NOMO-1 treated with dmso at 0.1 percent for 144 hours (cell line): ENCODE measurements at regions not wholly inside any gene's neighbourhood (a gene's known extent, or its start where the extent isn't known, plus 50 kb on each side); places are given as distances from the start of the nearest gene placed in this dataset.
"Not testable (repeated sequence)": the region's sequence is repeated elsewhere in the genome, so short reads cannot be mapped to it uniquely, and the experiment has no call there.

Experiments used
- DNase-seq: peaks from one replicate; lab custom pipeline; 2025; ENCODE audit not compliant: unreplicated experiment; lab: John Stamatoyannopoulos, UW

- DNase-seq = no peak
Observed at GRCh38 chrX:122625821-122626220, 558.3 kb upstream of the GRIA3 start.

GRCh38 chrX:122626871-122627270, 557.2 kb upstream of the GRIA3 start:
- DNase-seq = no peak

- DNase-seq = no peak
Observed at GRCh38 chrX:122641136-122641535, 542.9 kb upstream of the GRIA3 start.

- no peak for DNase-seq
Observed at GRCh38 chrX:122641826-122642225, 542.3 kb upstream of the GRIA3 start.

- not testable (repeated sequence) for DNase-seq
Observed at GRCh38 chrX:122655256-122655655, 528.8 kb upstream of the GRIA3 start.

- DNase-seq = no peak
Observed at GRCh38 chrX:122666601-122667000, 517.5 kb upstream of the GRIA3 start.

GRCh38 chrX:122667667-122668066, 516.4 kb upstream of the GRIA3 start:
- no peak for DNase-seq

- no peak for DNase-seq
Observed at GRCh38 chrX:122703762-122704161, 480.3 kb upstream of the GRIA3 start.

GRCh38 chrX:122739770-122740169, 444.3 kb upstream of the GRIA3 start:
- no peak for DNase-seq

GRCh38 chrX:122770581-122770980, 413.5 kb upstream of the GRIA3 start:
- DNase-seq = no peak

GRCh38 chrX:122771933-122772332, 412.1 kb upstream of the GRIA3 start:
- no peak for DNase-seq

- DNase-seq = no peak
Observed at GRCh38 chrX:122777766-122778165, 406.3 kb upstream of the GRIA3 start.

- no peak for DNase-seq
Observed at GRCh38 chrX:122783918-122784317, 400.2 kb upstream of the GRIA3 start.

GRCh38 chrX:122787231-122787630, 396.8 kb upstream of the GRIA3 start:
- no peak for DNase-seq

GRCh38 chrX:122788216-122788615, 395.9 kb upstream of the GRIA3 start:
- no peak for DNase-seq

- no peak for DNase-seq
Observed at GRCh38 chrX:122790376-122791095, 393.5 kb upstream of the GRIA3 start.

GRCh38 chrX:122813876-122814275, 370.2 kb upstream of the GRIA3 start:
- no peak for DNase-seq

GRCh38 chrX:122816288-122816687, 367.8 kb upstream of the GRIA3 start:
- DNase-seq = no peak

GRCh38 chrX:122817321-122817955, 366.6 kb upstream of the GRIA3 start:
- no peak for DNase-seq

- no peak for DNase-seq
Observed at GRCh38 chrX:122818068-122818467, 366.0 kb upstream of the GRIA3 start.

- DNase-seq = no peak
Observed at GRCh38 chrX:122833230-122833629, 350.8 kb upstream of the GRIA3 start.

GRCh38 chrX:122835886-122836285, 348.2 kb upstream of the GRIA3 start:
- no peak for DNase-seq

- DNase-seq = no peak
Observed at GRCh38 chrX:122850326-122850725, 333.8 kb upstream of the GRIA3 start.
